WERI-Rb-1 (cell line): ENCODE measurements at regions not wholly inside any gene's neighbourhood (a gene's known extent, or its start where the extent isn't known, plus 50 kb on each side); places are given as distances from the start of the nearest gene placed in this dataset.

Source experiments
- DNase-seq: peaks from one replicate; pipeline ENCODE4 v3.0.0-alpha.2; 2020
- H3K27ac ChIP-seq: fragments of 250-450 bp; sonication (Bioruptor Pico); 2 replicates; pipeline ENCODE4 v1.5.1; 2020; ENCODE audit warnings: mild to moderate bottlenecking, moderate library complexity
- H3K27me3 ChIP-seq: fragments of 250-450 bp; sonication (Bioruptor Pico); 2 replicates; pipeline ENCODE4 v1.5.1; 2021; ENCODE audit warnings: mild to moderate bottlenecking, low read depth, moderate library complexity; ENCODE audit not compliant: insufficient read depth, severe bottlenecking
- H3K36me3 ChIP-seq: fragments of 250-450 bp; sonication (Bioruptor Pico); 2 replicates; pipeline ENCODE4 v1.5.1; 2020; ENCODE audit warnings: mild to moderate bottlenecking, moderate library complexity
- H3K4me3 ChIP-seq: 2 replicates; pipeline ENCODE4 v1.5.1; 2011; ENCODE audit warnings: low read depth, mild to moderate bottlenecking, control low read depth, low read length
- H3K9me3 ChIP-seq: fragments of 250-450 bp; sonication (Bioruptor Pico); 2 replicates; pipeline ENCODE4 v1.5.1; 2021; ENCODE audit warnings: mild to moderate bottlenecking, moderate library complexity; ENCODE audit not compliant: severe bottlenecking
- TF ChIP-seq, protein P1 (sequence below): IDR thresholded peaks from 2 replicates; pipeline ENCODE4 v1.5.1; 2011; ENCODE audit warnings: low read depth, mild to moderate bottlenecking, control low read depth, inconsistent platforms, low read length

DNA sequence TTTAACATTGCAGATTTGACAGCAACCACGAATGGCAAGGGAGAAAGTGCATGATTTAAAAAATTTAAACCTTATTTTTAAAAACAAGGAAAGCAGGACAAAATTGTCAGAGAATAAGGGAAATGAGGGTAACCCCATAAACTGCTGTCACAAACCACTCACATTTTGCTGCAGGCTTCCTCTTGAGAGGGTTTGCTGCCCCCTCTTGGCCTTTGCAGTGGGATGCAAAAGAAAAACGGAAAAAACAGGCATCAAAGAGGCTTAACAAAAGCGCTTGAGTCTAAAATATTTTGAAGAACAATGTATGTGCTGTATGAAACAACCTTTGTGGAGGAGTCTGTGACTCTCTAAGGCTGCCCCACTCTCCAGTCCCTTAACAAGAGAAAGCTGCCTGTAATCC is 91.6 kb downstream of the TMX3 start:
- H3K4me3 ChIP-seq = no peak overlapping the region
- H3K27me3 ChIP-seq = no peaks in the 10 kb centered on the region
- no peaks in the 10 kb centered on the region for H3K36me3 ChIP-seq
- H3K9me3 ChIP-seq = no peaks in the 10 kb centered on the region
- DNase-seq = peak; percentile 39
- no peak overlapping the region for H3K27ac ChIP-seq
- TF ChIP-seq, protein P1, sequence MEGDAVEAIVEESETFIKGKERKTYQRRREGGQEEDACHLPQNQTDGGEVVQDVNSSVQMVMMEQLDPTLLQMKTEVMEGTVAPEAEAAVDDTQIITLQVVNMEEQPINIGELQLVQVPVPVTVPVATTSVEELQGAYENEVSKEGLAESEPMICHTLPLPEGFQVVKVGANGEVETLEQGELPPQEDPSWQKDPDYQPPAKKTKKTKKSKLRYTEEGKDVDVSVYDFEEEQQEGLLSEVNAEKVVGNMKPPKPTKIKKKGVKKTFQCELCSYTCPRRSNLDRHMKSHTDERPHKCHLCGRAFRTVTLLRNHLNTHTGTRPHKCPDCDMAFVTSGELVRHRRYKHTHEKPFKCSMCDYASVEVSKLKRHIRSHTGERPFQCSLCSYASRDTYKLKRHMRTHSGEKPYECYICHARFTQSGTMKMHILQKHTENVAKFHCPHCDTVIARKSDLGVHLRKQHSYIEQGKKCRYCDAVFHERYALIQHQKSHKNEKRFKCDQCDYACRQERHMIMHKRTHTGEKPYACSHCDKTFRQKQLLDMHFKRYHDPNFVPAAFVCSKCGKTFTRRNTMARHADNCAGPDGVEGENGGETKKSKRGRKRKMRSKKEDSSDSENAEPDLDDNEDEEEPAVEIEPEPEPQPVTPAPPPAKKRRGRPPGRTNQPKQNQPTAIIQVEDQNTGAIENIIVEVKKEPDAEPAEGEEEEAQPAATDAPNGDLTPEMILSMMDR = peak; percentile 57

DNA sequence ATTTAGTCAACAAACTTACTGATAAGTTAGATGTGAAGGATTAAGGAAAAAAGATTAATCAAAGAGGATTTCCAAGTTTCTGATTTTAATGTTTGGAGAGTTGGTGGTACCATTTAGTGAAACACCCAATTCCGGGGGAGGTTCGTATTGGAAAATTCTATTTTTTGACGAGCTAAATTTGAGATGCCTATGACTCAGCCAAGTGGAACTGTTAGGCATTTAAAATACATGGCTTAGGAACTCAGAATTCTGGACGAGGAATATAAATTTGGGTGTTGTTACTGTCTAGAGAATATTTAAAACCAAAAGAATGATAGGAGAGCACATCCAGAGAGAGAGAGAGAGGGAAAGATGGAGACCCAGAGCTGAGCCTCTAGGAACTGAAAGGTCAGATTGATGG is 103.6 kb downstream of the TMX3 start:
- no peak overlapping the region for H3K27ac ChIP-seq
- no peaks in the 10 kb centered on the region for H3K9me3 ChIP-seq
- H3K36me3 ChIP-seq = no peaks in the 10 kb centered on the region
- no peak overlapping the region for H3K4me3 ChIP-seq
- TF ChIP-seq, protein P1 = no peak
- no peak for DNase-seq
- no peaks in the 10 kb centered on the region for H3K27me3 ChIP-seq

DNA sequence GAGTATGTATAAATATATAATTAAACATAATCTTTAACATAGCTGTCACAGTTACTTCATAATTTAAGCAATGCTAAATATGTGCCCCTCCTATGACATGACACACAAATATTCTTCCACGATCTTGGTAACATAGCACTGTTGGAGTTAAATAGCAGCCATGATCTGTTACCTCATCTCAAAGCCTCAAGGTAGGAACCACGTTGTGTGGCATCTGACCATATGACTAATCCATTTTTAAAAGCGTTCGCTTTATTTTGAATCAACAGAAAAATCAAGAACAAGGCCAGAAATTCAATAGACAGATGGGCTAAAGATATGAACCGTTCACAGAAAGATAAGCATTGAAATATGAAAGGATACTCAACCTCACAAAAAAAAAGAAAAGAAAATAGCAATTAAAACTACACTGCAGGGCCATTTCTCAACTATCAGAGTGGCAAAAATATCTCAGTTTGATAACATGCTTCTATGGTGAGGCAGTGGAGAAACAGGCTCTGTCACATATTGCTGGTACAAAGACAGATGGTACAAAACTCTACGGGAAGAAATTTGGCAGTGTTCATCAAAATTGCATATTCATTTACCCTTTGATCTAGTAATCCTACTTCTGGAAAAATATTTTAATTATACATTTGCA is 105.9 kb downstream of the TMX3 start:
- DNase-seq = no peak
- H3K36me3 ChIP-seq = no peaks in the 10 kb centered on the region
- H3K27me3 ChIP-seq = no peaks in the 10 kb centered on the region
- TF ChIP-seq, protein P1 = no peak
- H3K27ac ChIP-seq = no peak overlapping the region
- no peaks in the 10 kb centered on the region for H3K9me3 ChIP-seq
- H3K4me3 ChIP-seq = no peak overlapping the region

DNA sequence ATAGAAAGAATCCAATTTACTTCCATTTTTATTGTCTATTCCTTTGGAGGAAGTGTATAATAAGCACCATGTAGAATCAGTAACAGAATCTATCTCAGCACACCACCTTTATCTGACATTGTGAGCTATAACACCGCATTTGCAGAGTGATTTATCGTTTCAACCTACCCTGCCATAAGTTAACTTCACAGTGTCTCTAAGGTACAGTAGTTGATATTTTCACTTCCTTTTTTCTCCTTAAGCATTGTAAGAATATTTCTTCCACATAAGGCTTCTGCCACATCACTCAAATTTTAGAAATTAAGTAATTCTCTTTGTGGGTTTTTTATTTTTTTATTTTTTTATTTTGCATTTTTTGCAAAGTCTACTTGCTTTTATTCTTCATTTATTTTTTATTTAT is 107.1 kb downstream of the TMX3 start:
- H3K27me3 ChIP-seq = no peaks in the 10 kb centered on the region
- H3K27ac ChIP-seq = no peak overlapping the region
- no peak overlapping the region for H3K4me3 ChIP-seq
- TF ChIP-seq, protein P1 = no peak
- DNase-seq = no peak
- no peaks in the 10 kb centered on the region for H3K36me3 ChIP-seq
- no peaks in the 10 kb centered on the region for H3K9me3 ChIP-seq

DNA sequence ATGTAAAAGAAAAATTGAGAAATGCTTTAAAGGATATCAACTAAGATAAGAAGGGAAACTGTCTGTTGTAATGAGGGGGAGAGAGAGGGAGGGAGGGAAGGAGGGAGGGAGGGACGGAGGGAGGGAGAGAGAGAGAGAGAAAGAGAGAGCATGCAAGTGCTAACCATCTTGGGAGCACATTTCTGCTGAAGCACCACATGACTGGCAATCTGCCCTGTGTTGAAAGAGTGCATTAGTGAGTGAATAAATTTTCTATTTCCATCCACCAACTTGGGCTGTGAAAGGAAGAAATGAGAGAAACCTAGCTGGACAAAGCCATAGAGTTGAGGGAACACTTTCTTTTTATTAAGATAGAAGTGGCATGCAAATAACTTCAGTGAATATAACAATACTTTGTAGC is 110.7 kb downstream of the TMX3 start:
- Histone ChIP-seq H3K4me3 (no peak overlapping the region), H3K27me3 (no peaks in the 10 kb centered on the region), H3K27ac (no peak overlapping the region), H3K36me3 (no peaks in the 10 kb centered on the region), H3K9me3 (no peaks in the 10 kb centered on the region)
- TF ChIP-seq, protein P1 = no peak
- no peak for DNase-seq

DNA sequence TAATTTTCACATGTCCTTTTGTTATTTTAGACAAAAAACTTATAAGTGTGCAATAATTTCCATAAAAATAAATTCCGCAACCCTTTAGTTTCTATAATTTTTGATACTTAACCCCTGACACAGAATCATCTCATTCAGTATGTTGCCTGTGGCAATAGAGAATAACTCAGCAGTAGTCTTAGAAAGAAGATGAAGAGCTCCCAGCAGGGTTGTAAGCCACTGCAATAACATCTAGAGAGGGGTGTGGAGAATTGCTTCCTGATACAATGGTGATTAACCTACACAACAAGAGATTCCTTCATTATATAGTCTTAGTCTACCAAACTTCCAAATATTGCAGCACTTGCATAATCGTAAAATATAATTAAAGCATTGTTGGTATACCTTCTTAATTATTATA is 118.9 kb downstream of the TMX3 start:
- no peak for DNase-seq
- Histone ChIP-seq H3K9me3 (no peaks in the 10 kb centered on the region), H3K36me3 (no peaks in the 10 kb centered on the region), H3K27me3 (no peaks in the 10 kb centered on the region), H3K4me3 (no peak overlapping the region), H3K27ac (no peak overlapping the region)
- TF ChIP-seq, protein P1 = no peak
